ENCODE measurements at regions not wholly inside any gene's neighbourhood (a gene's known extent, or its start where the extent isn't known, plus 50 kb on each side); places are given as distances from the start of the nearest gene placed in this dataset.

GRCh38 chr5:2995035-2995434 lies 243.6 kb upstream of the IRX2 start:
- ChIA-PET POLR2A (no interaction called here), CTCF (no interaction called here)
- no peak overlapping the region for H3K27ac Mint-ChIP-seq
- ATAC-seq (ENCODE audit: low read depth), result no peak
- peaks cover 6% of the 10 kb centered on the region for H3K9me3 Mint-ChIP-seq
- DNase-seq, result no peak
- H3K4me3 Mint-ChIP-seq, result no peak overlapping the region
- H3K36me3 Mint-ChIP-seq (ENCODE audit: low read depth), result no peaks in the 10 kb centered on the region
- no peaks in the 10 kb centered on the region for H3K4me1 Mint-ChIP-seq
- H3K27me3 Mint-ChIP-seq, result no peaks in the 10 kb centered on the region
- intact Hi-C loops (cut with micrococcal nuclease), result no loop called here
- no peak for TF ChIP-seq CTCF (IDR thresholded peaks at IDR 0.05)

GRCh38 chr5:2993771-2994170 lies 242.3 kb upstream of the IRX2 start:
- CTCF ChIA-PET, result no interaction called here
- DNase-seq, result no peak
- Mint-ChIP-seq H3K9me3 (peaks cover 2% of the 10 kb centered on the region), H3K36me3 (ENCODE audit: low read depth) (no peaks in the 10 kb centered on the region), H3K27me3 (no peaks in the 10 kb centered on the region), H3K27ac (no peak overlapping the region), H3K4me1 (no peaks in the 10 kb centered on the region), H3K4me3 (no peak overlapping the region)
- POLR2A ChIA-PET, result no interaction called here
- intact Hi-C loops (cut with micrococcal nuclease), result no loop called here
- no peak for TF ChIP-seq CTCF (IDR thresholded peaks at IDR 0.05)
- ATAC-seq (ENCODE audit: low read depth), result no peak

- TF ChIP-seq CTCF (IDR thresholded peaks at IDR 0.05), result no peak
- intact Hi-C loops (cut with micrococcal nuclease), result no loop called here
- Mint-ChIP-seq H3K27ac (no peak overlapping the region), H3K27me3 (no peaks in the 10 kb centered on the region), H3K4me3 (no peak overlapping the region), H3K4me1 (no peaks in the 10 kb centered on the region), H3K36me3 (ENCODE audit: low read depth) (no peaks in the 10 kb centered on the region), H3K9me3 (no peaks in the 10 kb centered on the region)
- no peak for ATAC-seq (ENCODE audit: low read depth)
- CTCF ChIA-PET, result no interaction called here
- no peak for DNase-seq
- POLR2A ChIA-PET, result no interaction called here
These were observed 241.8 kb upstream of the IRX2 start for GRCh38 chr5:2993301-2993700.

GRCh38 chr5:2992806-2993205 lies 241.3 kb upstream of the IRX2 start:
- CTCF ChIA-PET, result no interaction called here
- no peak for ATAC-seq (ENCODE audit: low read depth)
- Mint-ChIP-seq H3K27me3 (no peaks in the 10 kb centered on the region), H3K9me3 (no peaks in the 10 kb centered on the region), H3K36me3 (ENCODE audit: low read depth) (no peaks in the 10 kb centered on the region), H3K27ac (no peak overlapping the region), H3K4me3 (no peak overlapping the region), H3K4me1 (no peaks in the 10 kb centered on the region)
- POLR2A ChIA-PET, result no interaction called here
- intact Hi-C loops (cut with micrococcal nuclease), result no loop called here
- no peak for DNase-seq
- no peak for TF ChIP-seq CTCF (IDR thresholded peaks at IDR 0.05)

GRCh38 chr5:2991884-2992283 lies 240.4 kb upstream of the IRX2 start:
- H3K36me3 Mint-ChIP-seq (ENCODE audit: low read depth), result no peaks in the 10 kb centered on the region
- no peaks in the 10 kb centered on the region for H3K27me3 Mint-ChIP-seq
- DNase-seq, result no peak
- H3K9me3 Mint-ChIP-seq, result no peaks in the 10 kb centered on the region
- ChIA-PET CTCF (no interaction called here), POLR2A (no interaction called here)
- no peaks in the 10 kb centered on the region for H3K4me1 Mint-ChIP-seq
- intact Hi-C loops (cut with micrococcal nuclease), result no loop called here
- no peak for ATAC-seq (ENCODE audit: low read depth)
- H3K27ac Mint-ChIP-seq, result no peak overlapping the region
- H3K4me3 Mint-ChIP-seq, result no peak overlapping the region
- no peak for TF ChIP-seq CTCF (IDR thresholded peaks at IDR 0.05)

Data from activated B cell treated with CpG ODN at 0.5 μM for 24 hours (primary cell).